HG03342 (cell line): ENCODE measurements at regions not wholly inside any gene's neighbourhood (a gene's known extent, or its start where the extent isn't known, plus 50 kb on each side); places are given as distances from the start of the nearest gene placed in this dataset.

Source experiments
- ATAC-seq: cut with Tn5 transposase; IDR thresholded peaks from one replicate; pipeline ENCODE4 v1.9.1; 2021; ENCODE audit warnings: mild to moderate bottlenecking, moderate library complexity; ENCODE audit not compliant: unreplicated experiment

DNA sequence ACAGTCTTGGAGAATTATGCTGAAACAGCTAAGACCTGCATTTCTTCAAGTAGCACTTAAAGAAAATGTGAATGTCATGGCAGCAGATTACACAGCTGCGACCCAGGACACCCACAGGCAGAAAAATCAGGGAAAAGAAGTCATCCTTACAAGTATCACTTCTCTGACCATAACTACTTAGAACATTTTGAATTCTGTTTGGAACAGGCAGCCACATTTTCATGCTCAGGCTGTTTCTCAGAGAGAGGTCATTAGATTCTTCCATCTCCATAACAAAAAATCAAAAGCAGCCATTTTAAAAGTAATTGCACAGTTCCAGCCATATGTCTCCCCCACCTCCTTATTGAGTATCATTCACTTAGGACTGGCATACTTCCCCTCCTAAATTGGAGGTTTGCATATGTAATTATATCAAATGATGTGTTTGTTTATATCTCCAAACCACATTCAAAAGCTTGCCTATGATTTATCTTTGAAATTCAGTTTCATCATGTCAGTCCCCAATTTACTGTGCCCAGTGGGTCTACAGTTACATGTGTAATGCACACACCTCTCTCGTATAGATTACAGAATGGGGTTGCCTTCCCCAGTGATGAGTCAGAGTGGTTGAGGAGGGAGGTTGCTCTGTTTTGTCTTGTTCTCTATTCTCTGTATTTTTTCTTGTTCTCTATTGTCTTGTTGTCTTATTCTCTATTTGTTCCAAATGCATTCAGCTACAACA is 276.5 kb upstream of the MTNR1B start:
- ATAC-seq, result no peak

GRCh38 chr11:92696076-92696475 is 273.4 kb upstream of the MTNR1B start:
- no peak for ATAC-seq

GRCh38 chr11:92697461-92698312 is 271.8 kb upstream of the MTNR1B start:
- no peak for ATAC-seq

GRCh38 chr11:92698742-92699141 is 270.7 kb upstream of the MTNR1B start:
- no peak for ATAC-seq

DNA sequence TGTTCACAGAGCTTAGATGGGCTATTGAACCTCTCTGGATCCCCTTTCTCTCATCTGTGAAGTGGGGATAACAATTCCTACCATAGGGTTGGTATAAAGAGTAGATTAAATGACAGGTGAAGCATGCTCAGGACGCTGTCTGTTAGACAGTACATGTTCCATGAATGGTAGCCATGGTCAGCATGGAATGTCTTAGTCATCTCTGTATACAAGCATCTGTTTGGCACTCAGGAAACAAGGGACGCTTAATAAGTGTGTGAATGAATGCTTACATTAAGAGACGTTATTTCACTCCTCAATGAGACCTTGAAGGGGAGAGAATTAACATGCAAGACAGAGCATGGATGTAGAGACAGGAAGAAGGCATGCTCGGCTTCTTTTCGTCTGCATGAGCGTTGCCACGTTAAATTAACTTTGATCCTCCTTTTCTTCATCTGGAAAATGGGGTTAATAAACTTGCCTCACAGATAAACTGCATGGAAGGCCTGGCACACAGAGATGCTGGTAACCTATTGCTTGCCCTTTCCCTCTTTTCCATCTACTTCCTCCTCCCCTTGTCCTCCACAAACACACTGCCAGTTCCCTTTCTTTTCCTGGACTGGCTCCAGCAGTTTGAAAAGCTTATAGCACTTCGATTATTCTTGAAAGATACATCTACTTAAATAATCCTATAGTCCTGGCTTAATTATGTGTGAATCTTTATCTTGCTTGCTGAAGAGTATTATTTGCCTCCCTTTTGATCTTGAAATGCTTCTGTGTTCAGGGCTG is 267.2 kb upstream of the MTNR1B start:
- no peak for ATAC-seq

DNA sequence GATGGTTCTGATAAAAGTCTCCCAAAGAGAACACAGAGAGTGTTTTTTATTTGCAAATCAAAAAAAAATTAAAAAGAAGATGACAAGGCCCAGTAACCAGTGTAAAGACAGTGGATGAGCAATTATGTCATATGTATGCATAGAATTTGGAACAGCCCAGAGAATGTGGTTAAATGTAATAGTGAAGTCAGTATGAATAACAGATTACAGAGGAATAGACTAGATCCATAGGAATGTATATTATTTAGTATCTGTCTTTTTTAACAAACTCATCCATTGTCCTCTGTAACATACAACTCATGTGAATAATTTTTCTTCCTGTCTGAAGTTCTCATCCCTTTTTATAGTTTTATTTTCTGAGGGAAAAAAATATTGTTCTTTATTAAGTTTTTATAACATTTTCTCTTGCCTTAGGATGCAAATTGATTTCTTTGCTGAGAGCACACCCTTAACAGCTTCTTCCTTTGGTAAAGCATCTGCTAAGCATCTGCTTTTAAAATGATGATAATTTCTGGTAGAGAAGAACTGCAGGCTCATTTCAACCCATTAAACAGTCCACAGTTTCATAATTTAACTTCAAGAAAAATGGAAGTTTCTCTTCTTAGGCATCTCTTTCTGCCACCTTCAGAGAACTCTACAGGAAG is 266.5 kb upstream of the MTNR1B start:
- ATAC-seq, result no peak

DNA sequence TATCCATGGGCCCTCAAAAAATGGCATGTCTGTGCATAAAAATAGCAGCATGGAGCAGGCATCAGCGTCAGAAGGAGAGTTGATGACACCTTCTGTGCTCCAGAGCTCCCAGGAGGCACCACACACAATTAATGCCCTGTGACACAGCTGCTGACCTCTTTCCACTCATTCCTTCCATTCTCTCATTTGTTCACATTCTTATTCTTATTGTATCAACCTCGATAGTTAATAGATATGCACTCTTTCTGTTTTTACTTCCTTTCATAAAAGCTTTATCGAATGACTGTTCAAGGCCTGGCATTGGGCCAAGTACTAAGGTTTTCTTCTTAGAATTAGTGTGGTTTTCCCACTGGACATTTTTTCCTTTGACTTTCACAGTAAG is 266.0 kb upstream of the MTNR1B start:
- ATAC-seq, result no peak

GRCh38 chr11:92707173-92707619 is 262.3 kb upstream of the MTNR1B start:
- ATAC-seq, result no peak

- no peak for ATAC-seq
Measured at GRCh38 chr11:92707665-92708064, 261.8 kb upstream of the MTNR1B start.

DNA sequence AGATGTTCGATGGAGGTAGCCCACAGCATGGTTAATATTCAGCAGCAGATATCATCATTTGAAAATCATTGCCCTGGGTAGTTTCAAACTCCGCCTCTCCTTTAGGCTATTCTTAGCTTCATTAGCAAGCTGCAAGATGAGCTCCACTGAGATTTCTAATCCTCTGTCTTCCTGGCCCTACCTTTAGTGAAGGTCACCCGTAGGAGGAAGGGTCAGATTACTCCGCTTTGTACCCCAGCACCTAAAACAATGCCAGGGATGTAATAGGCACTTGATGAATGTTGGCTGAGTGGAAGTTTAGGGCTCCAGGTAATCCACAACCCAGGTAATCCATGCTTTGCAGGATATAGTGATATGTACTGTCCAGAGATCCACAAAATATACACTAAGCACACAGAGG is 260.1 kb upstream of the MTNR1B start:
- no peak for ATAC-seq

- ATAC-seq, result no peak
Measured at GRCh38 chr11:92711926-92712325, 257.5 kb upstream of the MTNR1B start.

DNA sequence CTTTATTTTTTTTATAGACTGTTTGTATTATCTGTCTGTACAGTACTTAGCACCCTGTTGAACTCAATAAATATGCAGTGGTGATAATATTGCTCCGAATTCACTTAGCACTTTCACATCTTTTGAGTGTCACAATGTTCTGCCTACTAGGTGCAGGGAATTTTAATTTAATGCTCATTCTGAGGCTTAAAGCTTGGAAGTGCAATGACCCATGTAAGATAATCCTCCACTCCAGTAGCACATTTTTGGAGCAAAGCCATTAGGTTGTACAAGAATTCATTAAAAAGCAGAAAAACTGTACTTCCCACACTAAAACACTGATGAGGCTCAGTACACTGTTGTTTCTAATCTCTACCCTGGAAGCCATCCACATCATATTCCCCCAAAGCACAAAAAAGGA is 255.3 kb upstream of the MTNR1B start:
- ATAC-seq, result no peak

DNA sequence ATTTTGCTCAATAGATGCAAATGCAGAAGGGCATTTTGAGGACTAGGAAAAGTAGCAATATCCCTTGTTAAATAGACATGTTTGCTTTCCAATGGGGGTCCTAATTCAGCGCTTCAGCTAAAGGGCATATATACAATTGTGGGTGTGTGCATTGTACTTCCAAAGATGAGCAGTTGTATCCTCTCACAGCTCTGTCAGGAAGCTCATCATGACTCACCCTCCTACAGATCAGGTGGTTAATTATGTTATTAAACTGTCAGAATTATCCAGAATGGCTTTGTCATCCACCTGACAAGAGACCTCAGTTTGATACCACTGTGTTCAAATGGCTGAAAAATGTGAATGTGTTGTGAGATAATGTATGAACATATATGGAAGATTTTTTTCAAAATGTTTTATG is 252.2 kb upstream of the MTNR1B start:
- no peak for ATAC-seq

- ATAC-seq, result no peak
Measured at GRCh38 chr11:92720385-92720784, 249.1 kb upstream of the MTNR1B start.

DNA sequence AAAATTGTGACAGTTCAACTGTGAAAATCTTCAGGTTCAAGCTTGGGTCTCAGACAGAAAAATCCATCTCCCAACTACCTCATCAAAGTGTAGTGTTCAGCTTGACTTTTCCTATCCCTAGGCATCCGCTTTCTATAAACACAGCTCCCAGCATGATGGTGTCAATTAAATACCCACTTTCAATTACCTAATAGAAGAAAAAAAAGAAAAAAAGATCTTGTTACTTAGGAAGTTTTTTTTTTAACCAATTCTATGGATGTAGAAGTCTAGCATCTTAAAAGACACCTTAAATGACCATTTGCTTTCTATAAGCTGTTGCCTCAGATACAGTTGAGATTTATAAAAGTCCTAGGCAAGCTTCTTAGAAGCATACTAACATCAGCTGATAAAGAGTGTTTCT is 244.1 kb upstream of the MTNR1B start:
- ATAC-seq, result no peak

DNA sequence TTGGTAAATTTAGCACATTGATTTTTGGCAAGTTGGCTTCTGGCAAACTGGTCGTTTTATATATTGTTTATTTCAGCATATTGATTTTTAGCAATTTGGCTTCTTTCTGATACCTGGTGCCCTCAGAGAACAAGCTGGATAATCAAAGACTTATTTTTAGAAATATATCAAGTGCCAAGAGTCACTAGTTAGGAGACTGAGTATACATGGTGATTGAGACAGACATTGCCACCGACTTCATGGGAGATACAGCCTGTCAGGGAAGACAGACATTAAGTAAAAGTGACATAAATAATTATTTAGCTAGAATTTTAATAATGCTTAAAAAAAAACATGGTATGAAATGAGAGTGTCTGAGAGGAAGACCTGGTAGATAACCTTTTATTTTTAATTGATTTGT is 242.3 kb upstream of the MTNR1B start:
- no peak for ATAC-seq

GRCh38 chr11:92727769-92728168 is 241.7 kb upstream of the MTNR1B start:
- no peak for ATAC-seq

- no peak for ATAC-seq
Measured at GRCh38 chr11:92728628-92729027, 240.8 kb upstream of the MTNR1B start.

- ATAC-seq, result no peak
Measured at GRCh38 chr11:92735039-92735438, 234.4 kb upstream of the MTNR1B start.

DNA sequence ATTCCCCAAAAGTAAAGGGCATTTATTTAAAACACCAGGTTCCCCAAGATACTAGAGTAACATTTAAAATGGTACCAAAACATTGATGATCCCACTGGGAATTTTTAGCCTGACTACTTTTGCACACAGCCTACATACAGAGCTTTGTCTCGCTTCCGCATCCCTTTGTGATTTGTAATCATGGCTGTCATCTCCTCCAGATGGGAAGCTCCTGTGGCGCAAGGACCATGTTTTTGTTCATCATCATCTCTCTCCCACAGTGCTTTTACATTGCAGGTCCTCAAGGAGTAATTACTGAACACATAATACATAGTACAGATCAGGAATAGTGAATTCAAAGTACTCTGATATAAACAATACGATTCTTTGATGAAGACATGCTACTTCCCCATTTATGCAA is 231.2 kb upstream of the MTNR1B start:
- ATAC-seq, result no peak

- no peak for ATAC-seq
Measured at GRCh38 chr11:92739041-92739440, 230.4 kb upstream of the MTNR1B start.
